Activated CD8-positive, alpha-beta memory T cell treated with anti-CD3 and anti-CD28 coated beads for 36 hours (primary cell): ENCODE measurements at regions not wholly inside any gene's neighbourhood (a gene's known extent, or its start where the extent isn't known, plus 50 kb on each side); places are given as distances from the start of the nearest gene placed in this dataset.

ENCODE experiments used
- CTCF ChIA-PET: fragments of 350-600 bp; sonication (Branson Sonifier 250); formaldehyde crosslinking; loops from one replicate; lab custom pipeline; 2021; ENCODE audit warnings: antibody characterized with exemption; lab: Charles Lee
- POLR2A ChIA-PET: fragments of 350-600 bp; sonication (Branson Sonifier 250); formaldehyde crosslinking; loops from one replicate; lab custom pipeline; 2021; ENCODE audit warnings: antibody characterized with exemption; lab: Charles Lee

DNA sequence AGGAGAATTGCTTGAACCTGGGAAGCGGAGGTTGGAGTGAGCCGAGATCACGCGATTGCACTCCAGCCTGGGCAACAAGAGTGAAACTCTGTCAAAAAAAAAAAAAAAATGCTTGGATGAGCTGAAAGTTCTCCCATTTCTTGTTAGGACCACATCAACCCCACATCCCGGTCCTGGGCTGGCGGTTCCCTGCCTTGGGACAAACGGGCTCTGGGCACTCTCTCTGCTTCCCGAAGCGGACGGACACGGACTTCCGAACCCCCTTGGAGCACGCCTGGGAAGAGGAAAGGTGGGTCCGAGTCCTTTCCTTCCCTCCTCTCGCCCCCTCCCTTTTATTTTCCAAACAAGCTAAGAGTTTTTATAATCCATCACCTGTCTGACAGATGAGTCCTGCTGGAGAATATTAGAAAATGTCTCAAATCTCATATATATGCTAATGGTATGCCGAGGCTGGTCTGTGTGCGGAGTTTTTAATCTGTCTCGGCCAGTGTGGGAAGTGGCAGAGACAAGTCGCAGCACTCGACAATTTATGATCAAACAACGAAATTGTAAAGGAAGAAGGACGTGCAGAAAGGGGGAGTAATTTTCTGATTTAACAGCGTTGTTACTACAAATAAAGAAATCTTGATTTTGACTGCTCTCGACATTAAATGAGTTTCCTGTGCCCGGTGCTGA, 257.9 kb upstream of the IRX4 start:
- ChIA-PET POLR2A (no interaction called here), CTCF (no interaction called here)

DNA sequence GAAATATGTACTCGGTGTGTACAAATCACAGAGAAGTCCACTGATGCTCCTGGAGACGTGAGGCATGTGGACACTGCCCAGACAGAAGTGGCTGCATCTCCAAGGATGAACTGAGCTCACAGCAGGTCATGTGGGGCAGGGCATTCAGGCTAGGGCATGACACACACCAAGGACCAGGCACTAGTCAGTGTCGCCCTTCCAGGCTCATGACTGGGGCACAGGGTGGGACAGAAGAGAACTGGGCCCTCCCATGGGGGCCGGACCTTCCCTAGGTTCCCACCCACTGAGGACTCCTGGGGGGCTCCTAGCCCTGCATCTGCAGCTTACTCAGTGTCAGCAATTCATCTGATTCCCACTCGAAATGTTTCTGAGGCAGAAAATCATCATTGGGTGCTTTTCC, 256.8 kb upstream of the IRX4 start:
- ChIA-PET CTCF (no interaction called here), POLR2A (no interaction called here)

DNA sequence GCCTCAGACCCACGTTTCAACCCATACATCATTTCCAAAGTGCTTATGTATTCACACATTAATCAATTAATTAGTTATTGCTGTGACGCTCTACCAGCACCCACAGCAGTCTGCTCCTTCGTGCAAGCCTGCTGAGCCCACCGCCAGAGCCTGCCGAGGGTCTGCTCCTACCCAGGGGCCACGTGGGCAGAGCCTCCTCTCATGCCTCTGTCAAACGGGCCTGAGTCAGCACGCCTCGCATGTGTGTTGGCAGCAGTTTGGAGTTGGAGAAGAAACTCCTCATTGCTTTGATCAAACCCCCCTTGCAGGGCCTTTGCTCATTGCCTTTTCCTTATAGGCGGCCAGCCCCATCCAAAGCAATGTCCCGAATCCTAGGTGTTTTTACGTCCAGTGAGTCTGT, 256.2 kb upstream of the IRX4 start:
- POLR2A ChIA-PET, result no interaction called here
- CTCF ChIA-PET, result no interaction called here

DNA sequence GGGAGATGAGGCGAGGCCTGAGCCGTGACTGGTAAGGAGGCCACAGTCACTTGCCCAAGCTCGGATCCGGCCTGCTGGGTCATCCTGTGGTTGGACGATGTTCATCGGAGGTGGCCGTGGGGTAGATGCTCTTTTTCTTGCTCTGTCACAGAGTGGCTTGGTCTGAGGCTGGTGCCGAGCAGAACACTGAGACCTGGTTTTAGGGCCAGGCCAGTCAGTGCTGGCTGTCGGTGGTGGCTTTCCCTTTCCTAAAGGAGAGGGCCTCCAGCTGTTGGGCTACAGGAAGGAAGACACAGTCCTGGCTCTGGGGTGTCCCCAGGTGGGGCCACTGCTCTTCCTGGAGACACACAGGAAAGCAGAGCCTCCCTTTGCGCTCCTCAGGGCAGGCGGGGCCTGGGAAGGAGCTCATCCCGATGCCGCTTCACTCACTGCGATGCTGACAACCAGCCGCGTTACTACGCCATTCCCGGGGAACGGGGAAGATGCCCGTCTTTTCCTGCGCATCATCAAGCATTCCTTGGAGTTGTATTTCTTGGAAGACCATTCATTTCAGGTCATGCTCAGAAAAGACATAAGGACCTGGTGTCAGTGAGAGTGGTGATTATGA, 254.8 kb upstream of the IRX4 start:
- CTCF ChIA-PET, result no interaction called here
- POLR2A ChIA-PET, result no interaction called here

DNA sequence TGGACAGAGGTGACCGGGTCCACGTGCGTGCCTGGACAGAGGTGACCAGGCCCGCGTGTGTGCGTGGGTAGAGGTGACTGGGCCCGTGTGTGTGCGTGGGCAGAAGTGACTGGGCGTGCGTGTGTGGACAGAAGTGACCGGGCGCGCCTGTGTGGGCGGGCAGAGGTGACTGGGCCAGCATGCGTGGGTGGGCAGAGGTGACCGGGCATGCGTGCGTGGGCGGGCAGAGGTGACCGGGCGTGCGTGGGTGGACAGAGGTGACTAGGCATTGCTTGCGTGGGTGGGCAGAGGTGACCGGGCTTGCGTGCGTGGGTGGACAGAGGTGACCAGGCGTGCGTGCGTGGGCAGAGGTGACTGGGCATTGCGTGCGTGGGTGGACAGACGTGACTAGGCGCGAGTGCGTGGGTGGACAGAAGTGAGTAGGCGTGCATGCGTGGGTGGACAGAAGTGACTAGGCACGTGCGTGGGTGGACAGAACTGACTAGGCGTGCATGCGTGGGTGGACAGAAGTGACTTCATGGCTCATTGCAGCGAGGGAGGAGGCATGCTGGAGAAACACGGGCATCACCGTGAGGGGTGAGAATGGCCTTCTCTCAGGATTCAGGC, 254.1 kb upstream of the IRX4 start:
- ChIA-PET CTCF (no interaction called here), POLR2A (no interaction called here)

DNA sequence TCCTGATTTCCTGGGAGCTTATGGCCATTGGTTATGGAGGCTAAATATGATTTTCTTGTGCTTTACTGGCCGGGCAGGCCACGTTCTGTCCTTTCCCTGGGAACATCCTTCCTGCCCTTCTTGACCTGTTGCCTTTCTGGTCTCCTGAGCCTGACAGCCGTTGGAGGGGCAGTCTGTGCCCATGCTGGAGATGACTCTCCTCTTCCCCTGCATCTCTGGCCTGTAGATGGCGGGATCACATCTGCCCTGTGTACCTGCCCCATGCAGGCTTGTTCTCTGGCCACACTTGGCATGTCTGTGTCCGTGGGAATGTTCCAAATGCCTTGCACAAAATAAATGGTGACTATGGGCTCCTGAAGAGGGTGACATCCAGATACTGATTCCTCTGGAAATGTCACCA, 253.1 kb upstream of the IRX4 start:
- CTCF ChIA-PET, result no interaction called here
- POLR2A ChIA-PET, result no interaction called here

DNA sequence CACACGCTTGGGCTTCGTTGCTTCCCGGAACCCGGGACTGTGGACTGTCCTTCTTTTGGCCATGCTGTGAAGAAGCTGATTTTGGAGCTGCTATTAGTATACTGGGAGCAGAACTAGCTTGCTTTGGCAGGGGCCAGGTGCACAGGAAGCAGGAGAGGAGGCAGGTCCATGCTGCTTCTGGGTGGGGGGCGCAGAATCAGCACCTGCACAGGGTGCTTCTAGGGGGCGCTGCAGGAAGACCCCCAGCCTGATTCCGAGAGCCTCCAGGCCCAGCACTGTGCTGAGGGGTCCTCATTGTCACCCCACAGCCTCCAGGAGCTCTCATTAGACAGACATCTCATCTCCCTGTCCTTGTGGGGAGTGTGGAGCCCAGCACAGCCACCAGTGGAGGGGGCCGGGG, 252.6 kb upstream of the IRX4 start:
- ChIA-PET POLR2A (no interaction called here), CTCF (no interaction called here)

DNA sequence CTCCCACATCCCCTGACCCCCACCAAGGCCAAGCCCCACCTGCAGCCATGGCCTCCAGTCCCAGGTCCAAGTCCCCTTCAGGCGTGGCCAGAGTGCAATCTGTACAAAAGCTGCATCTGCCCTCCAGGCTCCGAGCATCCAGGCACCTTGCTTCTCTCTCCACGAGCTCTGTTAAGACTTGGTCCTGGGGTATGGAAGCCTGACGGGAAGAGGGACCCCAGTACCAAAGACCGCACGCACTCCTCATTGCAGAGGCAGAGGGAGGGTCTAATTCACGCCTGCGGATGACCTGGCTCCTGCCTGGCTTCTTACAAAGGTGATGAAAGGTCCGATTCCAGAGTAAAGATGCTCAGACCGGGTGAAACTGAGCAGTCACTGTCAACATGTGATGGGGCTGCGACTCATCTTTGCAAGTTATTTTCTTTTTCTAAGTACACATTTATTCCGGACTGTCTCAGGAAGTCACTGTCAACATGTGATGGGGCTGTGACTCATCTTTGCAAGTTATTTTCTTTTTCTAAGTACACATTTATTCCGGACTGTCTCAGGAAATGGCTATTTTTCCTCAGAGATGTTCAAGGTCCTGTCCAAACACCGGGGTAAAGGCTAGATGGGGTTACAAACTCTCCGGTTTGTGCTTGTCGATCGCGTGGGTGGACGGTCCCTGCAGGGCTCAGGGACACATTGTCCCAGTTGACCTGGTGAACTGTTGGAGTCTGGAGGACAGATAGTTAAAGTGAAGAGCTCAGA, 252.0 kb upstream of the IRX4 start:
- POLR2A ChIA-PET, result no interaction called here
- CTCF ChIA-PET, result no interaction called here

DNA sequence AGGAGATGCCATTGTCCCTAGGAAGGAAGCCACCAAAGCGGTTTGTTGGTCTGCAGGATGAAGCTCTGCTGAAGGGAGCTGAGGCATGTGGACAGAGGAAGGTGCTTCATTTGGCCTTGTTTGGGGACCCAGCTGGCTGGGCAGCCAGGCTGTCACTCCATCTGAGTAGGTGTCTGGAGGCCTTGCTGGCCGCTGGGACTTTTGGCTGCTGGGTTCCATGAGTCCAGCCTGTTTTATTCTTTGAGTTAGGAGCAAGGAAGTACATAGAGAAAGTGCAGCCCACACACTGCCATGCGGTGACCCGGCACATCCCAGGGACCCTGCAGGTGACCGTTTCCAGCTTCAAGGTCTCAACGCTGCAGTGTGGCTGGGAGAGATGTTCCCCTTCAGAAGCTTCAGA, 251.2 kb upstream of the IRX4 start:
- CTCF ChIA-PET, result no interaction called here
- POLR2A ChIA-PET, result no interaction called here

DNA sequence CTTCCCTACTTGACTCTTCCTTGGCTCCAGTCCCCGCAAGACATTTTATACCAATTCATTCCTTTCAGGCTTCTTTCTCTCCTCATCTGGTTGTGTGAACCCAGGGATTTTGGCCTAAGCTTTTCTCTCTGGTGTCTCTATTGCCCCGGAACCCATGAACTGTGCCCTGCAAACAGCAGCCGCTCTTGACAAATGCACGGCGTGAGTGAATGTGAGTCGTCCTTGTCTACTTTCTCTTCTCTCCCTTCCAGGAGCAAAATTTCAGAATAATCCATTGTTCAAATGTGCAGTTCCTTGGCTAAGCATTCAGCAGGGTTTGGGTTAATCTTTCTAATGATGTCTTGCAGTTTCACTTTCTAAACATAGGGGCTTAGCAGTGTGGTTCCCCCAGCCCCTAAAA, 250.4 kb upstream of the IRX4 start:
- ChIA-PET CTCF (no interaction called here), POLR2A (no interaction called here)

DNA sequence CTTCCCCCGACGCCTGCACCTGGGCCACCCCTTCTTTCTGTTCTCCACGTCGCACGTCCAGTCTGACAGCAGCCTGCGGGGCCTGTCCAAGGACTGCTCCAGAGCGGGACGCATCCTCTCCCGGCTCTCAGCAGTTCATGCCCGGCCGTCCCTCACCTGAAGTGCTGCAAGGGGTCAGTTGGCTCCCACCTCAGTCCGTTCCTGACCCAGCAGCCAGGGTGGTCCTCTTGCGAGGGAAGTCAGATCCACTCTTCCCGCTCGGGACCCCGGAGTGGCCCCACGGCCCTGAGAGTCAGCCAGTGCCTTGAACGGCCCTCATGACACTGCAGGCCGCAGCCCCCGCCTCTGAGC, 249.7 kb upstream of the IRX4 start:
- ChIA-PET CTCF (no interaction called here), POLR2A (no interaction called here)

DNA sequence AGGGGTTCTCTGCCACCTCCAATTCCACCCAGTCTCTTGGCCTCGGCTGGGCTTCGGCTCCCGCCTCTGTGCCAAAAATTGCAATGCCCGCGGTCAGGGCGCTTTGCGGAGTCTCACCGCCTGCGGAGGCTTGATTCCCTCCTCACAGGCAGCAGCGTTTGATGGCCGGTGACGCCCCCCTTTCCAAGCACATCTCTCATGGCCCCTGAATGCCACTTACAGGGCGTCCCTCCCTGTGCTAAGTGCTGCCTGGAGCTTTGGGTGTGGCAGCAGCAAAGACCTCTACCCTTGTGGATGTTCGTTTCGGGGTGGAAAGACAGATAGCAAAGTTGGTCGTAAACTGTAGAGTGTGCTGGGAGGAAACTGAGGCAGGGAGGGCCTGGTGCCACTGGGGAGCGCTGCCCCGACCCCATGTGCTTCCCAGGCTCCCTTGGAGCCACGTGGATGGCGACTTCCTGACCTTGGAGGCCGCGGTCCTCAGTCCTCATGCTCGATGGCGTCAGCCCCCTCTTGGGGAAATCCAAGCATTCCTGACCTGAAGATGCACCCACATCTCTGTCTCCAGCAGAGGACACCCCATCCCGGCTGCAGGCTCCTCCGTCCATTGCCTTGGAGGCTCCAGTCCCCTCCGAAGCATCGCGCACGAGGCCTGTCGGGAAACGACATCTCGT, 249.2 kb upstream of the IRX4 start:
- CTCF ChIA-PET, result no interaction called here
- POLR2A ChIA-PET, result no interaction called here

DNA sequence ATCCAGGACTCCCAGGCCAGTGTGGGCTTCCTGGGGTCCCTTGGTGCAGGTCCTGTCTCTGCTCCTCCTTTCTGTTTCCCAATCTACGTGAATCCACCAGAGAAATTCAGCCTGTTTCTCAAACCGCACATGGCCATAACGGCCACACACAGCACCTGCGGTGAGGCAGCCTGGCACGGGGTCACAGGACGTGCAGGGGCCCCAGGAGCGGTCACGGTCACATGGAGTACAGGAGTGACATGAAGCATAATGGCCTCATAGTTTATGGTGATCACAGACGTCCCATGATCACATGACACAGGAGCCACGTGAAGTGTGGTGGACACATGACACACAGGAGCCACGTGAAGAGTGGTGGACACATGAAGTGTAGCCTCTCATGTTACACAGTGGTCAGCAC, 248.5 kb upstream of the IRX4 start:
- ChIA-PET POLR2A (no interaction called here), CTCF (no interaction called here)

DNA sequence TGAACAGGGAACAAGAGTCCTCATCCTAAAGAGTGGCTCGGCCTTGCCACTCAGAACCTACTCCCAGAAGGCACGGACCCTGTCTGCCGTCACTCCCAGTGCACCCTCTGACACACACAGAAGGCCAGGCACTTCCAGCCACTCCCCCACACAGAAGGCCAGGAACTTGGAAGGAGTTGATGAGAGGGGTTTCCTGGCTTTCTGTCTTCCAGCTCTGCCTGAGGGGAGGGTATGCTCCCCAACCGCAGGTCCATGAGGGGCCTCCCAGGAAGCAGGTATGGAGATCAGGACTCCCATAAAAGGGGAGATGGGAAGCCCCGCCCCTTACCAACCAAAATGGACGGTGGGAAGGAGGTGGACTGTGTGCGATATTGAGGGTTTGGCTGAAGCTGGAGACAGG, 247.6 kb upstream of the IRX4 start:
- CTCF ChIA-PET, result no interaction called here
- POLR2A ChIA-PET, result no interaction called here

DNA sequence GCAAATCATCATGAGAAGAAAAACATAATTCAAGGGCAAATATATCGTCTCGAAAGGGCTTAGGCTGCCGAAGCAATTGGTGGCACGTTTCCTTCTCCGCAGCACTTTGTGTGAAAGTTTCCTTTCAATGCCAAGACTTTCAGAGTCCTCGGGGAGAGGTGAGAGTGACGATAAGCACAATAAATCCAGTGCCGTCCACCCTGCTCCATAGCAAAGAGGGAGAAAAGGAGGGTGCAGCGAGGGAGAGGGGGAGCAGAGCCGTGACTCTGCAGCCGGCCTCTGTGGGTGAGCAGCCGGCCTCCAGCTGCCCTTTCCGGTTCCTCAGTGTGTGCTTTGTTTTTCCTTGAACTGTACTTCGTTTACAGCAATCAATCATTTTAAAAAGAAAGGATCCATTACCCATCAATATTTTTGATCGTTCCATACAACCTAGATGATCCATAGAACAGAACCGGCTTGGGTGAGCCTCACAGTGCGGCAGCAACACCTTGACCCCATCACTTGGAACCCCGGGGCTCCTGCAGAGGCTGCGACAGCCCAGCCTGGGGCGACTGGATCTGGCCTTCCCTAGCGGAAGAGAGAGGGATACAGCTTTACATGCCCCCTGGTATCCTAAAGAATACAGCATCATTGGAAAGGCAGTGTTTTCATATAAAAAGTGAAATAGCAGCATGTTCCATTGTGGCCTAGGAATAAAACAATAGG, 247.0 kb upstream of the IRX4 start:
- ChIA-PET CTCF (no interaction called here), POLR2A (no interaction called here)

DNA sequence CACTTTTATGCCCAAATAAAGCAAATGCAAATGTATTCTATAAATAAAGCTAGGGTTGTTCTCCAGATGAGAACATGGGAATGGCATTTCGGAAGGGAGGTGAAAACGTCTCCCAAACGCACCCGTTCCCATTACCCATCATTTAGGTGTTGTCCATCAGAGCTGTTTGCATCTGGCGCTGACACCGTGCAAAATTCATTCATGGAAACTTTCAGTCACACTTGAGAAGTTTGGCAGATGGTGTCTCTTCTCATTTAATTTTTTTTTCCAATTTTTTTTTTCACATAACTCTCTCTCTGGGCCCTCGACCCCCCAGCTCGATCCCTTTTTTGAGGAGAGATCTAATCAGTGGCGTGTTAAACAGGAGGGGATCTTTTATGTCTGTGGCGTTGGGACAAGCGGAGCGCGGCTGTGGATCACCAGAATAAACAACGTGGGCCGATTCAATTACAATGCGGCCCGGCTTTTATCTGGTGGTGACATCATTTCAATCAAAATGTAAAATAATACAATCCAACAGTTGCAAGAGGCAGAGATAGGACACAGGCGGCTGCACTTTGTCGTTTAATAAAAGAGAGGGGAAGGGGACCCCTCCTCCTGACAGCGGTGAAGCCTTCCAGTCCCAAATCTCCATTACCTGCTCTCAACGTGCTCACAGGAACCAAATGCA, 246.1 kb upstream of the IRX4 start:
- CTCF ChIA-PET, result no interaction called here

DNA sequence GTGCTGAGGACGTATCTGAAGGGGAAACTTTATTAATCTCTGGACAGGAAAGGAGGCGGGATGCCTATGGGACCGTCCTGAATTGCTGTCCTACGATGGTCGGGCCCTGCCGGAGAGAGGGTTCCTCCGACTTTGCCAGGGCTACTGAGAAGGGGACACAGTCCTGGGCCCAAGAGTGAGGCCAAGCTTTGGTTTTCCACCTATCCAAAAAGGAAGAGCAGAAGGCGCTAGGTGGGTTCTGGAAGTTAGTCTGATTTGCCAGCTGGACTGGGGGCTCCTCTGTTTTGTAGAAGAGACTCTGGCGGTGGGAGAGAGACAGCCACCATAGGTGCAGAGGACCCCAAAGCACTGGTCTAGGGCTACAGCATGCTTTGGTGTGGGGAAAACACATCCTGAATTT, 243.8 kb upstream of the IRX4 start:
- POLR2A ChIA-PET, result no interaction called here
- CTCF ChIA-PET, result no interaction called here

More for the DNA sequence above, 246.1 kb upstream of the IRX4 start:
- POLR2A ChIA-PET, result no interaction called here

DNA sequence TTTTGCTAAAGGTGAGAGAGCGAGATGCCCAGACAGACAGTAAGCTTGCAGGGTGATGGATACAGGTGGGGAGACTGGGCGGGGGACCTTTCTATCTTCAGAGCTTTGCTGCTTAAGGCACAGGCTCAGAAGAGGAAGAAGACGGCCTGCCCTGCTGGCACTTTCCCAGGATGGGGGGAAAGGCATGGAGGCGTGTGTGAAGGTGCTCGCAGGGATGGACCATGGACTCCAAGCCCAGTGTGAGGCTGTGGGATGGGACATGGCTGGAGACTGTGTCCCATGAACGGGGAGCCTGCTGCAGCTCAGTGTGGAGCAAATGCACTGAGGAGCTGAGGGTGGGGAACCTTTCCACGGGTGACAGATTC, 243.2 kb upstream of the IRX4 start:
- CTCF ChIA-PET, result no interaction called here

DNA sequence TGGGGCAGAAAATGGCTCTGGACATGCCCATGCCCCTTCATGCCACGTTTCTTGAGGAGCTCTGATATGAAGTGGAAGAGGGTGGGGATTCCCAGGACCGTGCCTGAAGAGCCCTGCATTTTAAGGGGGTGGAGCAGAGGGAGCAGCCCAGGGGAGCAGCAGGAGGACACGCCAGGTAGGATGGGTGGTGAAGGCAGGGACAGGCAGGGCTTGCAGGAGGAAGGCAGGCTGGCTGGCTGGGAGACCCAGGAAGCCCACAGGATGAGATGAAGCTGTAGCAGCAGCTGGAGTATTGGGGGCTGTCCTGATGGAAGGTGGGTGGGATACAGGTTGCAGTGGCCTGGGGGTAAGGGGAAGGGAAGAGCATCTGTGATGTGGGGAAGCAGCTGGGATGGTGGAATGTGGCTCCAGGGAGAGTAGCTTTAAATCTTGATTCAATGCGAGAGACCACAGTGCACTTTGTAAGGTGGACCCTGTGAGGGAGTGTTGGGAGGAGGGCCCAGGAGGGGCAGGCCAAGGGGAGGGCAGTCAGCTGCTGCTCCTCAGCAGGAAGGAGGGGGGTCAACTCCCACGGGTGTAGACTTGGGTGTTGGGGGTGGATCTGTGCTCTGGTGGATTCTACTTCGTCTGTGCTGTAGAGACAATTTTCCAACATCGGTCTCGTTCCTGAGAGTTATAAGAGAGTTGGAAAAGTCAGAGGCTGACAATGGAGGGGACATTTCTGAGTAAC, 242.6 kb upstream of the IRX4 start:
- ChIA-PET POLR2A (no interaction called here), CTCF (no interaction called here)

More for the DNA sequence above, 243.2 kb upstream of the IRX4 start:
- POLR2A ChIA-PET, result no interaction called here
